BJ (cell line): ENCODE measurements at regions not wholly inside any gene's neighbourhood (a gene's known extent, or its start where the extent isn't known, plus 50 kb on each side); places are given as distances from the start of the nearest gene placed in this dataset.

Experiments used
- CTCF ChIA-PET: fragments of 350-600 bp; formaldehyde crosslinking; extraction: SDS; loops from one replicate; lab custom pipeline; 2021; ENCODE audit warnings: antibody characterized with exemption, inconsistent platforms; lab: Yijun Ruan, JAX
- POLR2A ChIA-PET: fragments of 300-600 bp; sonication (Branson Sonifier 250); formaldehyde crosslinking; extraction: SDS; loops from one replicate; lab custom pipeline; 2021; ENCODE audit warnings: antibody characterized with exemption; lab: Charles Lee
- DNase-seq: peaks from one replicate; pipeline ENCODE4 v3.0.0-alpha.2; 2011; ENCODE audit warnings: low read depth
- H3K27me3 ChIP-seq: 2 replicates; pipeline ENCODE4 v1.6.0; 2011; ENCODE audit warnings: low read length; ENCODE audit not compliant: control insufficient read depth, insufficient read depth
- H3K36me3 ChIP-seq: 2 replicates; pipeline ENCODE4 v1.5.1; 2011; ENCODE audit warnings: low read length; ENCODE audit not compliant: control insufficient read depth, insufficient read depth
- H3K4me3 ChIP-seq: 2 replicates; pipeline ENCODE4 v1.5.1; 2011; ENCODE audit warnings: low read depth, mild to moderate bottlenecking, control low read depth, low read length
- TF ChIP-seq, protein P1 (sequence below): IDR thresholded peaks from 2 replicates; pipeline ENCODE4 v1.5.1; 2011; ENCODE audit warnings: low read depth, mild to moderate bottlenecking, control low read depth, inconsistent platforms, low read length, moderate library complexity; ENCODE audit not compliant: insufficient read depth

DNA sequence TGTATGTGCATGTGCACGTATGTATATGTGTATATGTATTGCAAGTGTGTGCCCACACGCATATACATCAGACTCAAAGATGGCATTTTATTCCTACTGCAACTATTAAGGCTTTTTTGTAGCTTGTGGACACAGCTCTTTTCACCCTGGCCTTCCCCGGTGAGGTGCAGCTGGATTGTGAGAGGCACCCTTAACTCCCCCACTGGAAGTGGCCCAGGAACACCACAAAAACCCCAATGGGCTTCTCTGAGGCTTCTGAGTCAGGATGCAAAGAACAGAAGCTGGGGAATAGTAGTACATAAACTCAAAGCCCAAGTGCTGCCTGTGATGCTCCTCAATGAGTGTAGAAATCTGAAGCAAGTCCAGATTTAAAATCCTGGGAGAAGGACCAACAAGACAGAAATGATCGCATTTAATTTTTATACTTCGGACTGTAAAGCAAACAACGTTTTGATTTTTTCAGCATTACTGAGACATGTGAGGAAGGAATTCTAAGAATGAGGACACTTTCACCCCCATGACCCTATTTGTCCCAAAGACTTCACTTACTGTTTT is 369.2 kb upstream of the MGMT start:
- DNase-seq = no peak
- H3K36me3 ChIP-seq = no peaks in the 10 kb centered on the region
- H3K27me3 ChIP-seq = no peaks in the 10 kb centered on the region
- no peak overlapping the region for H3K4me3 ChIP-seq
- CTCF ChIA-PET = interaction anchor here (0.6 kb wide), 1 partner anchor 959 kb away, joined by 3 read pairs; no protein-coding TSS in a partner anchor
- TF ChIP-seq, protein P1, sequence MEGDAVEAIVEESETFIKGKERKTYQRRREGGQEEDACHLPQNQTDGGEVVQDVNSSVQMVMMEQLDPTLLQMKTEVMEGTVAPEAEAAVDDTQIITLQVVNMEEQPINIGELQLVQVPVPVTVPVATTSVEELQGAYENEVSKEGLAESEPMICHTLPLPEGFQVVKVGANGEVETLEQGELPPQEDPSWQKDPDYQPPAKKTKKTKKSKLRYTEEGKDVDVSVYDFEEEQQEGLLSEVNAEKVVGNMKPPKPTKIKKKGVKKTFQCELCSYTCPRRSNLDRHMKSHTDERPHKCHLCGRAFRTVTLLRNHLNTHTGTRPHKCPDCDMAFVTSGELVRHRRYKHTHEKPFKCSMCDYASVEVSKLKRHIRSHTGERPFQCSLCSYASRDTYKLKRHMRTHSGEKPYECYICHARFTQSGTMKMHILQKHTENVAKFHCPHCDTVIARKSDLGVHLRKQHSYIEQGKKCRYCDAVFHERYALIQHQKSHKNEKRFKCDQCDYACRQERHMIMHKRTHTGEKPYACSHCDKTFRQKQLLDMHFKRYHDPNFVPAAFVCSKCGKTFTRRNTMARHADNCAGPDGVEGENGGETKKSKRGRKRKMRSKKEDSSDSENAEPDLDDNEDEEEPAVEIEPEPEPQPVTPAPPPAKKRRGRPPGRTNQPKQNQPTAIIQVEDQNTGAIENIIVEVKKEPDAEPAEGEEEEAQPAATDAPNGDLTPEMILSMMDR = no peak
- POLR2A ChIA-PET = no interaction called here

DNA sequence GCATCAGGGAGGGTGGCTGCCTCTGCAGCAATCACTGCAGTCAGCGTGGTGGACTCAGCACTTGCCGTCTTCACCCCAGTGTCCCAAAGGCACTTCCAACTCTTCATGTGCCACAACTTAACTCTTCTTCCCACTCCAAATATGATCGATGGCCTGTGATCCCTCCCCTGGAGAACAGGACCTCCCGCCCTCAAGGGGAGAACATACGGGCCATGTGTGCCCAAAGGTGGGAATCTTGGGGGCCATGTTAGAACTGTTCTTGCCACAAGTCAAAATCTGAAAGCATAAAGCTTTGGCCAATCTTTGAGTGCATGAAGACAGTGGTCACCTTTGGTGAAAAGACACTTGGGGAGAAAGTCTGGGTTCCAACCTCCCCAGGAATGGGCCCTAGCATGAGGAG is 368.5 kb upstream of the MGMT start:
- TF ChIP-seq, protein P1 = no peak
- ChIA-PET CTCF (interaction anchor here (0.6 kb wide), 1 partner anchor 960 kb away, joined by 3 read pairs; no protein-coding TSS in a partner anchor), POLR2A (no interaction called here)
- Histone ChIP-seq H3K27me3 (no peaks in the 10 kb centered on the region), H3K36me3 (no peaks in the 10 kb centered on the region), H3K4me3 (no peak overlapping the region)
- DNase-seq = no peak

DNA sequence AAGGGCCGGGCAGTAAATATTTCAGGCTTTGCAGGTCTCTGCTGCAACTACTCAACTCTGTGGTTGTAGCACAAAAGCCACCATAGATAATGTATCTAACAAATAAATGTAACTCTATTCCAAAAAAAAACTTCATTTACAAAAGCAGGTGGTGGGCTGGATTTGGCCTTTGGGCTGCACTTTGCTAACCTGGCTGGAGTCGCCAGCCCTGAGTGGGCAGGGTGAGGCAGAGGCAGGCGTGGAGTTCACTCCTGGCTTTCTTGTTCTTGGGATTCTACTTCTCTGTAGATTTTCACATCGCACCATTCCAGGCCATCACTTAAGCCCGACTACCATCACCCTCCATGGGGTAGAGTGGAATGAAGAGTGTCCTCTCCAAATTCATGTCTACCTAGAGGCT is 367.6 kb upstream of the MGMT start:
- H3K27me3 ChIP-seq = no peaks in the 10 kb centered on the region
- DNase-seq = no peak
- POLR2A ChIA-PET = no interaction called here
- CTCF ChIA-PET = no interaction called here
- TF ChIP-seq, protein P1 = no peak
- no peak overlapping the region for H3K4me3 ChIP-seq
- H3K36me3 ChIP-seq = no peaks in the 10 kb centered on the region

DNA sequence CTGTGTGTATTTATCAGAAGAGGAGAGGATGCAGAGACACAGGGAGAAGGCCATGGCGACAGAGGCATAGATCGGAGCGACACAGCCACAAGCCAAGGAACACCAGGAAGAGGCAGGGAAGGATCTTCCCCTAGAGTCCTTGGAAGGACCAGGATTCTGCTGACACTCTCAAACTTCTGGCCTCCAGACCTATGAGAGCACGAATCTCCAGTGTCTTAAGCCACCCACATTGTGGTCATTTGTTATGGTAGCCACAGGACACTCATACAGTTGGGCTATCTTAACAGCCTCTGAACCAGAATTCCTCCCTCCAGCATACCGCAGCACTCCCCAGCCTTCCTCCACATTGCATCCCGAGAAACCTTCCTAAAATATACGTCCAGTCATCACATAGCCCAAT is 367.0 kb upstream of the MGMT start:
- Histone ChIP-seq H3K36me3 (no peaks in the 10 kb centered on the region), H3K27me3 (no peaks in the 10 kb centered on the region), H3K4me3 (no peak overlapping the region)
- ChIA-PET CTCF (no interaction called here), POLR2A (no interaction called here)
- TF ChIP-seq, protein P1 = no peak
- DNase-seq = no peak

DNA sequence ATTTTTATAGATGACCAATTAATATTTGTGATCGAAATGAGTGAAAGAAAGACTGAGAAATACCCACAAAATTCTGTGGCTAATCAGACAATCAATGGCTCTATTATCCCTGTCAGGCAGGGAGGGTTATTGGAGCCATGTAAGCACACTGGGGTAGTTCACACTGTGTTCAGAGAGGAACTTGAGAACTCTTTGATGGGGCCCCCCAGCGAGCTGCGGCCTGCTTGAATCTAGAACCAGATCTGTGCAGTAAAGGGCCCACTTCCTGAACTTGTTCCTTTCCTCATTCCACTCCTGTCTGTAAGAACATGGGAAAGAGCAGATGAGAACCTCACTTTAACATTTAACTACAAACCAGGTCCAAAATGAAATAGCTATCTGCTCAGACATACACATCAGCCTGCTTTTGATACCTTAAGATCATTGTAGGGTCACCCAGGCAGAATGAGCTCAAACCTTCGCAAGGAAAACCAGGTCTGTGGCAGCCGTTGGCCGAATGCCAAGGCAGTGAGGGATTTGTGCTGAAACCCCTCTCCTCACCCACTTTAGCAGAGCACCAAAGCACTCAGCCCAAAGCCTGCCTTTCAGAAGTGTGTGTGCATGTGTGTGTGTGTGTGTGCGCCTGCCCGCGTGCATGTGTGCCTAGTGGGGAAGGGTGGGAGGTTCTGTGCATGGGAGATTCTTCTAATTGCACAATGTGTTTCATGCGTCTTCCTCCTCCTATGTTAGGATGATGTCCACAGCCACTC is 365.6 kb upstream of the MGMT start:
- no peak for DNase-seq
- H3K36me3 ChIP-seq = no peaks in the 10 kb centered on the region
- no peak overlapping the region for H3K4me3 ChIP-seq
- ChIA-PET POLR2A (no interaction called here), CTCF (no interaction called here)
- no peaks in the 10 kb centered on the region for H3K27me3 ChIP-seq
- TF ChIP-seq, protein P1 = no peak
